SU-DHL-6 (cell line): ENCODE measurements at regions not wholly inside any gene's neighbourhood (a gene's known extent, or its start where the extent isn't known, plus 50 kb on each side); places are given as distances from the start of the nearest gene placed in this dataset.

Experiments used
- H2AFZ ChIP-seq: fragments of 200-600 bp; sonication (generic); 2 replicates; pipeline ENCODE4 v1.6.1; 2014; ENCODE audit warnings: low read depth, mild to moderate bottlenecking, moderate library complexity, mixed read lengths, antibody characterized with exemption, low read length; ENCODE audit not compliant: severe bottlenecking
- H3F3A ChIP-seq: fragments of 200-600 bp; shearing (Covaris generic); 2 replicates; pipeline ENCODE4 v1.6.0; 2016; ENCODE audit warnings: antibody characterized with exemption, mild to moderate bottlenecking; ENCODE audit not compliant: insufficient read depth
- H3K27ac ChIP-seq: fragments of 200-600 bp; sonication (generic); 2 replicates; pipeline ENCODE4 v1.5.1; 2016; ENCODE audit warnings: low read depth, mild to moderate bottlenecking, low read length, moderate library complexity, mixed read lengths
- H3K27me3 ChIP-seq: fragments of 200-600 bp; sonication (generic), shearing (Covaris generic); 2 replicates; pipeline ENCODE4 v1.6.0; 2014; ENCODE audit warnings: mild to moderate bottlenecking, low read length
- H3K36me3 ChIP-seq: fragments of 200-600 bp; sonication (generic); 2 replicates; pipeline ENCODE4 v1.6.1; 2014; ENCODE audit warnings: mild to moderate bottlenecking, low read length, mixed read lengths
- H3K4me2 ChIP-seq: fragments of 300-600, 200-600 bp; shearing (Covaris generic), sonication (generic); 2 replicates; pipeline ENCODE4 v1.6.0; 2014; ENCODE audit warnings: low read length, low read depth, mild to moderate bottlenecking; ENCODE audit not compliant: poor library complexity, severe bottlenecking
- H3K4me3 ChIP-seq: fragments of 200-600 bp; sonication (generic); 2 replicates; pipeline ENCODE4 v1.5.1; 2014; ENCODE audit warnings: antibody characterized with exemption, low read length, mild to moderate bottlenecking, mixed read lengths; ENCODE audit not compliant: insufficient read depth, poor library complexity, severe bottlenecking
- H3K79me2 ChIP-seq: fragments of 200-600 bp; sonication (generic); 2 replicates; pipeline ENCODE4 v1.6.1; 2014; ENCODE audit warnings: mild to moderate bottlenecking, low read length, moderate library complexity; ENCODE audit not compliant: insufficient read depth
- H3K9ac ChIP-seq: fragments of 200-600 bp; sonication (generic); 2 replicates; pipeline ENCODE4 v1.7.0; 2014; ENCODE audit warnings: mild to moderate bottlenecking, low read length
- H3K9me2 ChIP-seq: fragments of 200-600 bp; sonication (generic); replicated peaks from 2 replicates; pipeline ENCODE4 v1.6.1; 2014; ENCODE audit warnings: low read length; ENCODE audit not compliant: insufficient read depth
- H3K9me3 ChIP-seq: fragments of 200-600 bp; sonication (generic); 2 replicates; pipeline ENCODE4 v1.6.1; 2014; ENCODE audit warnings: low read length, mixed read lengths; ENCODE audit not compliant: insufficient read depth
- H4K20me1 ChIP-seq: fragments of 200-600 bp; sonication (generic); 2 replicates; pipeline ENCODE4 v1.6.1; 2014; ENCODE audit warnings: low read depth, mild to moderate bottlenecking, antibody characterized with exemption, low read length, moderate library complexity, mixed read lengths
- EZH2phosphoT487 ChIP-seq: fragments of 200-600 bp; sonication (generic), shearing (Covaris generic); conservative IDR thresholded peaks from 2 replicates; pipeline ENCODE4 v1.6.1; 2018; ENCODE audit warnings: mild to moderate bottlenecking, antibody characterized with exemption, low read length, moderate library complexity, mixed read lengths
- TF ChIP-seq, protein P1 (sequence below): fragments of 200-600 bp; sonication (generic); IDR thresholded peaks from one replicate; pipeline ENCODE4 v1.5.1; 2017; ENCODE audit warnings: antibody characterized with exemption, mild to moderate bottlenecking, low read length, moderate library complexity; ENCODE audit not compliant: insufficient read depth, poor library complexity, severe bottlenecking

DNA sequence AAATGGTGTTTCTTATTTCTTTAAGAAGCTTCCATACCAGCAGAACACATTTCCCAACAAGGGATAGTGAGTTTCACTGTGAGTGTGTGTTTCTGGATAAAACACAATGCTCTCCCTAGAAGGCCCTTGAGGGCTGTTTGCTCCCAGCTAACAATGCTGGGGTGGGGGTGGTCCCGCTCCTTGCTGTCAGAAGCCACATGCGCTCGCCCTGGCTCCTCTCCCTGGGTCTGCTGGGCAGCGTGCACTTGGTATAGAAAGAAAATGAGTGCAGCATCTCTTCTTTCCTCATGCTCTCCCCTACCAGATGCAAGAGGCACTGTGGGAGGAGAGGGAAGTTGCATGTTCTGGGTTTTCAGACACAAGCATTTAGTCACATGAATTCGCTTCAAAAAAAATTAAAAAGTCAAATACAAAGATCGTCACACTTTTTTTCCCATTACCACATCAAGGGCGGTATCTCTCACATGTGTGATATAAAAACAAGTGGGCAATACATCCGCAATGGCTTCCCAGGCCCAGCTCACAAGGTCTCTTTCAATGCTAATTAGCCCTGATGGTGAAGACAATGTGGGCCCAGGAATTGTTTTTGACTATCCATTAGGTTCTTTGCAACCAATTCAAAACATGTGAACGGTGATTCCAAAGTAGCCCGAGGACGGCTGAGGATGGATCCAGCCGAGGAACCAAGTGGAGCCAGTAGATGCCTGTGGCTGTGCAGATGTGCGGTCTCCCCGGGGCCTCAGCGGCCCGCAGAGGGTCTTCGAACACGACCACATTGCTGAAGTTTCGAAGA lies 603.6 kb downstream of the IRX1 start:
- no peaks in the 10 kb centered on the region for H3K27me3 ChIP-seq
- no peak overlapping the region for H3K27ac ChIP-seq
- no peaks in the 10 kb centered on the region for H3K79me2 ChIP-seq
- H4K20me1 ChIP-seq = no peaks in the 10 kb centered on the region
- no peaks in the 10 kb centered on the region for H3K36me3 ChIP-seq
- no peaks in the 10 kb centered on the region for H3K9me3 ChIP-seq
- no peak overlapping the region for H3K4me2 ChIP-seq
- no peak overlapping the region for H2AFZ ChIP-seq
- TF ChIP-seq EZH2phosphoT487 = no peak
- TF ChIP-seq, protein P1, sequence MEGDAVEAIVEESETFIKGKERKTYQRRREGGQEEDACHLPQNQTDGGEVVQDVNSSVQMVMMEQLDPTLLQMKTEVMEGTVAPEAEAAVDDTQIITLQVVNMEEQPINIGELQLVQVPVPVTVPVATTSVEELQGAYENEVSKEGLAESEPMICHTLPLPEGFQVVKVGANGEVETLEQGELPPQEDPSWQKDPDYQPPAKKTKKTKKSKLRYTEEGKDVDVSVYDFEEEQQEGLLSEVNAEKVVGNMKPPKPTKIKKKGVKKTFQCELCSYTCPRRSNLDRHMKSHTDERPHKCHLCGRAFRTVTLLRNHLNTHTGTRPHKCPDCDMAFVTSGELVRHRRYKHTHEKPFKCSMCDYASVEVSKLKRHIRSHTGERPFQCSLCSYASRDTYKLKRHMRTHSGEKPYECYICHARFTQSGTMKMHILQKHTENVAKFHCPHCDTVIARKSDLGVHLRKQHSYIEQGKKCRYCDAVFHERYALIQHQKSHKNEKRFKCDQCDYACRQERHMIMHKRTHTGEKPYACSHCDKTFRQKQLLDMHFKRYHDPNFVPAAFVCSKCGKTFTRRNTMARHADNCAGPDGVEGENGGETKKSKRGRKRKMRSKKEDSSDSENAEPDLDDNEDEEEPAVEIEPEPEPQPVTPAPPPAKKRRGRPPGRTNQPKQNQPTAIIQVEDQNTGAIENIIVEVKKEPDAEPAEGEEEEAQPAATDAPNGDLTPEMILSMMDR = no peak
- no peaks in the 10 kb centered on the region for H3K9me2 ChIP-seq
- no peak overlapping the region for H3K4me3 ChIP-seq
- H3K9ac ChIP-seq = no peak overlapping the region
- H3F3A ChIP-seq = no peaks in the 10 kb centered on the region

DNA sequence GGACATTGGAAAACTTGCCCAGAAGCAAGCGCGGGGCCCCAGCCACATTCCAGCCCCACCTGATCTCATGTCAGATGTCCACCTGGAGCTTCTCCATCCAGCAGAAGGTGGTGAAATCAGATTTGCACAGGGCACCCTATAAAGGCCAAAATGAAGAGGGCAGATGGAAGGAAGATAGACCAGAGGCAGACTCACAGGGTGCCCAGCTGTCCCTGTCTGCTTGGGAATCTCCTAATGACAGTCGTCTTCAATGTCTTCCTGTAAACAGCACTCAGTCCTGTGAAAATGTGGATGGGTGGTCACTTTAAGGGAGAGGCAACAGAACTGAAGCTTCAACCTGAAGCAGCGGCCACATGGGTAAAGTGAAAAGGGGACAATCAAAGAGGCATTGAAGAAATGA lies 607.5 kb downstream of the IRX1 start:
- Histone ChIP-seq H3K9me3 (no peaks in the 10 kb centered on the region), H3F3A (no peaks in the 10 kb centered on the region), H3K36me3 (no peaks in the 10 kb centered on the region), H3K27ac (no peak overlapping the region), H3K79me2 (no peaks in the 10 kb centered on the region), H2AFZ (no peak overlapping the region), H4K20me1 (no peaks in the 10 kb centered on the region), H3K4me3 (no peak overlapping the region), H3K4me2 (no peak overlapping the region), H3K9me2 (no peaks in the 10 kb centered on the region), H3K9ac (no peak overlapping the region), H3K27me3 (0 out of 2 replicates have a peak, but pooled peaks cover 3% of the 10 kb centered on the region)
- no peak for TF ChIP-seq EZH2phosphoT487
- TF ChIP-seq, protein P1 = no peak

DNA sequence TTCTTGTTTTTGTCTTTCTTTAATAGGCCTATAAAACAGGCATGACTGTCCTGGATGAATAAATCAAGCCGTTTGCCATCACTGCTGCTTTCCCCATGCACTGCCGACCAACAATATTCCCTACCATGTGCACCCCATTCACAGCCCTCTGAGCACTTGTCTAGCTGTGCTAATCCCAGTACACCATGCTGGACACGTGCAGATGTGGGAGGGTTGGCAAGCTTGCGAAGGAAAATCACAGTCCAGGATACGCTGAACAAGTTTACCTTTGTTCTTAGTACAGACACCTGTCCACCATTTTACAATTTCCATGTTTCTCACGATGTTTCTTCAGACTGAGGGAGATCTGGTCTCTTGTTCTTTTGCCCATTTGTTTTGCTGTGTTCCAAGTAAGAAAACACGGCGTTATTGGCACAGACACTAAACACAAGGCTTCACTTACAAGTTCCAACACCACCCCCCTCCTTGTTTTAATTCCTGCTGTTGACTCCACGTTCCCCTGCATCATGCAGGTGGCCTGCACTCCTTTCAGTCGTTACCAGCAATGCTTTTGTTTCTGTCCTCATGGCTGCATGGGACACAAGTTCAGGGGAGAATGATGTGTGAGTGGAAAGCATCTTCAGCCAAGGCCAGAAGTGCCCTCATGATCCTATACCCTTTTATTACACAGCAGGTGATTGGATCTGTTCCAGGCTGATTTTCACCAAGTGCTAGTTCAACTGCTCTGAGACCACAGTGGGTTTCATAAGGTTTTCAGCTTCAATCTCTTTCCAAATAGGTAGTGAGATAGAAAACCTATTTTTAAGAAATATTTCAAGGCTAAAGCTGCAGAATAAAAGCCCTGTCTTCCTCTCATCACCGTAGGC lies 608.9 kb downstream of the IRX1 start:
- no peaks in the 10 kb centered on the region for H3K9me3 ChIP-seq
- H3K27ac ChIP-seq = no peak overlapping the region
- H3K4me3 ChIP-seq = no peak overlapping the region
- no peaks in the 10 kb centered on the region for H4K20me1 ChIP-seq
- no peak overlapping the region for H3K9ac ChIP-seq
- H3K79me2 ChIP-seq = no peaks in the 10 kb centered on the region
- no peaks in the 10 kb centered on the region for H3F3A ChIP-seq
- 0 out of 2 replicates have a peak, but pooled peaks cover 3% of the 10 kb centered on the region for H3K27me3 ChIP-seq
- H2AFZ ChIP-seq = no peak overlapping the region
- H3K36me3 ChIP-seq = no peaks in the 10 kb centered on the region
- H3K4me2 ChIP-seq = no peak overlapping the region
- H3K9me2 ChIP-seq = no peaks in the 10 kb centered on the region
- no peak for TF ChIP-seq EZH2phosphoT487
- TF ChIP-seq, protein P1 = no peak
